Lower lobe of right lung (tissue), 2 donors: ENCODE measurements at regions not wholly inside any gene's neighbourhood (a gene's known extent, or its start where the extent isn't known, plus 50 kb on each side); places are given as distances from the start of the nearest gene placed in this dataset.

Experiments used
- ATAC-seq, 2 donors: fragments of 200-7000 bp; cut with Tn5 transposase; one replicate each; pipeline ENCODE4 v1.9.1; 2020 to 2022; ENCODE audit warnings: mild to moderate bottlenecking in 2 of 2, moderate library complexity in 2 of 2
- DNase-seq: peaks from one replicate; pipeline ENCODE4 v3.0.0-alpha.2; 2020
- H3K27ac ChIP-seq: fragments of 200-600 bp; one replicate; pipeline ENCODE4 v1.8.0; 2022
- H3K27me3 ChIP-seq: fragments of 200-600 bp; one replicate; pipeline ENCODE4 v1.8.0; 2022; ENCODE audit warnings: low read depth
- H3K36me3 ChIP-seq: fragments of 200-600 bp; one replicate; pipeline ENCODE4 v1.8.0; 2022; ENCODE audit warnings: mild to moderate bottlenecking
- H3K4me1 ChIP-seq: fragments of 200-600 bp; one replicate; pipeline ENCODE4 v1.8.0; 2022
- H3K4me3 ChIP-seq: fragments of 200-600 bp; one replicate; pipeline ENCODE4 v1.8.0; 2022; ENCODE audit warnings: mild to moderate bottlenecking
- H3K9me3 ChIP-seq: fragments of 200-600 bp; one replicate; pipeline ENCODE4 v1.8.0; 2022
- CTCF ChIP-seq: fragments of 200-600 bp; IDR thresholded peaks from one replicate; pipeline ENCODE4 v1.8.0; 2022; ENCODE audit warnings: antibody characterized with exemption, mild to moderate bottlenecking
- intact Hi-C: fragments of 100-400 bp; cut with DNase I; formaldehyde crosslinking; loops from one replicate; pipeline ENCODE4 v1.11.0; 2022
- donor health status: DM: no; HTN: yes; CAD: no; lungs with severe emphysema.

DNA sequence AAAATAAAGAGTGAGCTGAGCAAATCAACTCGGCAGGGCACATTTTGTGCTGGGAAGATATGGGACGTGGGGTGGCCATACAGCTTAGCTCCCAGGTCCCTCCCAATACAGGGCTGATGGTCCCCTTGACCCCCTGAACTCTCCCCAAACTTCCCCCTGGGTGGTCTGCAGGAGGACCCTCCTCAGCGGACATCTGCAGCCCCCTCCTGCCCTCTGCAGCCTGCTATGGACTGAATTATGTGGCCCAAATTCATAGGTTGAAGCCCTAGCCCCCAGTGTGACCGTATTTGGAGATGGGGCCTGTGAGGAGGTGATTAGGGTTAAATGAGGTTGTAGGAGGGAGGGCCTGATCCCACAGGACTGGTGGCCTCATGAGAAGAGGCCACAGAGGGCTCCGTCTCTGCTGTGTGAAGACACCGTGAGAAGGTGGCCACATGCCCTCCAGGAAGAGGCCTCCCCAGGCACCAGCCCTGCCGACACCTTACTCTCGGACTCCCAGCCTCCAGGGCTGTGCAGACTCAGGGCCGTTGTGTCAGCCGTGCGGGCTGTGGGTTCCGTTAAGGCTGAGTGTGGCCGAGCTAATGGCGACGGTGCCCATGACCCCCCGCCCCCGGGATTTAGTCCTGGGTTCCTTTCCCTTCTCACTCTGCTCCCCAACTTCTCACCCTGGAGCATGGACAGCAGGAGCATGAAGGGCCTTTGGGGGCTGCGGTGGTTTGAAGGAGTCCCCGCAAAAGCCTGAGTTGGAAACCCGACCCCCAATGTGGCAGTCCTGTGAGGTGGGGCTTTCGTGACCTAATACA is 1042.8 kb downstream of the BRD1 start:
- H3K36me3 ChIP-seq: no peaks in the 10 kb centered on the region
- ATAC-seq (no peak), DNase-seq (no peak)
- H3K27ac ChIP-seq: no peak overlapping the region
- intact Hi-C loops: no loop called here
- no peak overlapping the region for H3K4me3 ChIP-seq
- no peaks in the 10 kb centered on the region for H3K4me1 ChIP-seq
- TF ChIP-seq CTCF: no peak
- peaks cover 8% of the 10 kb centered on the region for H3K27me3 ChIP-seq
- no peaks in the 10 kb centered on the region for H3K9me3 ChIP-seq

DNA sequence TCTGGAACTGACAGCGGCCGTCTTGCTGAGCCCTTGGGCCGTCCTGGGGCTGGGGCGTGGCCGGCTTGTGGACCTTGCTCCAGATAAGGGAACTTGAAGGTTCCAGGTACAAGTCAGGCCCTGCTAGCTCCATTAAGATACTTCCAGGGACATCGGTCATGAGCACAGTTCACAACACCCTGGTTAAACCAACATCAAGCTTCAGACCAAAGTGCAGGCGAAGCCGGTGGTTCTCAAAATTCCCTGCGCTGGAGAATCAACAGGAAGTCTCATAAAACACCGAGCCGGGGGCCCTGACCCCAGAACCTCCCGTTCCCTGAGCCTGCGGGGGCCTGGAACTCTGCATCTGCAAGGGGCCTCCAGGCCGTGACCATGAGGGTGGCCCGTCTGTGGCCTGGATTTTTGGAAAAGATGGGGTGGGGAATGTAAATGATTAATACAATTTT is 1043.8 kb downstream of the BRD1 start:
- Histone ChIP-seq H3K27ac (no peak overlapping the region), H3K4me3 (no peak overlapping the region), H3K4me1 (no peaks in the 10 kb centered on the region), H3K36me3 (no peaks in the 10 kb centered on the region), H3K9me3 (no peaks in the 10 kb centered on the region), H3K27me3 (peaks cover 8% of the 10 kb centered on the region)
- intact Hi-C loops: no loop called here
- DNase-seq (no peak), ATAC-seq (no peak)
- TF ChIP-seq CTCF: no peak

DNA sequence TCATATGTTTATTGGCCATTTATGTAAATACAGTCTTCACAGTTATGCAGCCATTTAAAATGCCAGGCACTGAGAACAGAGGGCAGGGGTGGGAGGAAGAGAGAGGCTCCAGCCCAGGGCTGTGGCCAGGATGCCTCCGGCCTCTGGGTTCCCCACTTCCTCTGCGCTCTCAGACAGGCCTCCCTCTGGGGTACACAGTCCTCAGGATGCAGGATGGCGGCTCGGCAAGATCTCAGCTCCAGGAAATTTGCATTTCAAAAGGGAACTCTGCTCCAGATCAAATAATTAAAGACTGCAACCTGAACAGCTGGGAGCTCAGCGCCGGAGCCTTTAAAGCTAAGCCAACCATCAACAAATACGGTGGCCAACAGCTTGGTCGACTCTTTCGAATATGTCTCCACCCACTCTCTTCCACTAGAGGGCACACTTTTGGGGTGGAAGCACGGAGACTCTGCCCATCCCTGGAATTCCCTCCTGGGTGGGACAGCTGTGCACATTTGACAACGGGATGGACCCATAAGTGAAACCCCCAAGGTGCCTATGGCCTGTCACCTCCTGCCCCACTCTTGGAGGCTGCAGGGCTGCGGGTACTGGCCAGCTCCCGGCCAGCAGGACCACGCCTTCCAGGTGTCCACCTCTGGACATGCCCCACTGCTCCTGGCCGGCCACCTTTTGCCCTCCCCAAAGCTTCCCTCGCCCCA is 1044.7 kb downstream of the BRD1 start:
- no peaks in the 10 kb centered on the region for H3K4me1 ChIP-seq
- peaks cover 8% of the 10 kb centered on the region for H3K27me3 ChIP-seq
- intact Hi-C loops: no loop called here
- H3K36me3 ChIP-seq: no peaks in the 10 kb centered on the region
- ATAC-seq: no peak
- no peak overlapping the region for H3K4me3 ChIP-seq
- H3K9me3 ChIP-seq: no peaks in the 10 kb centered on the region
- peak; percentile 20 for TF ChIP-seq CTCF
- no peak overlapping the region for H3K27ac ChIP-seq
- no peak for DNase-seq

DNA sequence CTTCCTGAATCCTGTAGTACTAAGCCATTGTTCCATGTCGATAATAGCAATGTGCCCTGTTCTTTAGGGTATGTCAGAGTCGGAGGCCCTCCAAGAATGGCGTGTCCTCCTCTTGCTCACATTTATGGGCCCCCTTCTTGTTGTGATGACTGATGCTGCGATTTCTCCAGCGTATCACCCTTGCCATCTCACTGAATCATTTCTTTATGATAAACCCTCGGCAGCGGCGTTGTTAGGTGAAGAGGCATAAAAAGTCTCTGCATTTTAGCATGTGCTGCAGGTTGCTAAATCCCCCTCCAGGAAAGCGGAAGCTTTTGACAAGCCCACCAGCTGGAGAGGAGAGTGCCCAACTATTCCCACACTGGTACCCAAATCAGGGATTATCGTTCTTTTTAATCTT is 1045.3 kb downstream of the BRD1 start:
- Histone ChIP-seq H3K27ac (no peak overlapping the region), H3K36me3 (no peaks in the 10 kb centered on the region), H3K4me1 (no peaks in the 10 kb centered on the region), H3K27me3 (peaks cover 8% of the 10 kb centered on the region), H3K9me3 (no peaks in the 10 kb centered on the region), H3K4me3 (no peak overlapping the region)
- no peak for DNase-seq
- intact Hi-C loops: no loop called here
- ATAC-seq: no peak
- TF ChIP-seq CTCF: no peak

- no peak for DNase-seq
- H3K4me3 ChIP-seq: no peak overlapping the region
Measured at GRCh38 chr22:48781868-48782267, 1045.8 kb downstream of the BRD1 start.

More at GRCh38 chr22:48781868-48782267, 1045.8 kb downstream of the BRD1 start:
- TF ChIP-seq CTCF: no peak
- no peak for ATAC-seq
- no peak overlapping the region for H3K27ac ChIP-seq
- no peaks in the 10 kb centered on the region for H3K36me3 ChIP-seq
- H3K27me3 ChIP-seq: peaks cover 8% of the 10 kb centered on the region
- intact Hi-C loops: no loop called here
- no peaks in the 10 kb centered on the region for H3K9me3 ChIP-seq
- no peaks in the 10 kb centered on the region for H3K4me1 ChIP-seq
